ENCODE measurements at regions not wholly inside any gene's neighbourhood (a gene's known extent, or its start where the extent isn't known, plus 50 kb on each side); places are given as distances from the start of the nearest gene placed in this dataset.
"Not testable (repeated sequence)": the region's sequence is repeated elsewhere in the genome, so short reads cannot be mapped to it uniquely, and the experiment has no call there.

DNA sequence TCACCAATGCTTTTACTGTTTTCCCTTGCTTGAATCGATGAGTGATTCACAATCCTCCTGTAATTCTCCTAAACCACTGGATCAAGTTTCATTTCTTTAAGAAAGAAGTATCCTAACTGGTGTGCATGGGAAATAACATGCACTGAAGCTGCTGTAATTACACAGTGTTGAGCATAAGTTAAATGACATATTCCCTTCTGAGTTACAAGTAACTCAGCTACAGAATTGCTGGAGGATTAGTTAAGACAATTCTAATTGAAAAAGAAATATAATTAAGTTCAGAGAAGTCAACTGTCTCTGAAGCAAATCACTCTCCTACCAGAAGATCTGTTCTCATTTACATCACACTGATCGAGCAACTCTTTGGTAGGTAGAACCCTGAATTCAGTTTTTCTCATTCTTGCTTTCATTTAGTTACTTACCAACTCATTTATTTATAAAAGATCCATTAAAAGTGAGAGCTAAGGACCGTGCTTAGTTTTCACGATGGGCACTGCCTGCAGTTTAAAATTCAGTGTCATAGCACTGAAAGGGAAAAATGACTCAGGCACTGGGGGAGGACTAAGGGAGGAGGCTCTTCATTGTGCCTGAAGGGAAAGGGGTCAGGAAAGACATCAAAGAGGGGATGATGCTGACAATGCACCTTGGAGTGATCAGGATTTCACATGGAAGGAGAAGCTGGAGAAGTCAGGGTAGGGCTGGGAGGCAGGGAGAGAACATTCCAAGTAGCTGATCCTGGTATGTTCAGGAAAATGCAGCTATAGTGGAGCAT, 327.2 kb downstream of the EMP1 start:
- TF ChIP-seq, protein P1, sequence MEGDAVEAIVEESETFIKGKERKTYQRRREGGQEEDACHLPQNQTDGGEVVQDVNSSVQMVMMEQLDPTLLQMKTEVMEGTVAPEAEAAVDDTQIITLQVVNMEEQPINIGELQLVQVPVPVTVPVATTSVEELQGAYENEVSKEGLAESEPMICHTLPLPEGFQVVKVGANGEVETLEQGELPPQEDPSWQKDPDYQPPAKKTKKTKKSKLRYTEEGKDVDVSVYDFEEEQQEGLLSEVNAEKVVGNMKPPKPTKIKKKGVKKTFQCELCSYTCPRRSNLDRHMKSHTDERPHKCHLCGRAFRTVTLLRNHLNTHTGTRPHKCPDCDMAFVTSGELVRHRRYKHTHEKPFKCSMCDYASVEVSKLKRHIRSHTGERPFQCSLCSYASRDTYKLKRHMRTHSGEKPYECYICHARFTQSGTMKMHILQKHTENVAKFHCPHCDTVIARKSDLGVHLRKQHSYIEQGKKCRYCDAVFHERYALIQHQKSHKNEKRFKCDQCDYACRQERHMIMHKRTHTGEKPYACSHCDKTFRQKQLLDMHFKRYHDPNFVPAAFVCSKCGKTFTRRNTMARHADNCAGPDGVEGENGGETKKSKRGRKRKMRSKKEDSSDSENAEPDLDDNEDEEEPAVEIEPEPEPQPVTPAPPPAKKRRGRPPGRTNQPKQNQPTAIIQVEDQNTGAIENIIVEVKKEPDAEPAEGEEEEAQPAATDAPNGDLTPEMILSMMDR (IDR thresholded peaks at IDR 0.05; ENCODE audit: insufficient read depth, low read length, poor library complexity, severe bottlenecking), result no peak
- Histone ChIP-seq H3K27me3 (replicated peaks; ENCODE audit: control insufficient read depth, insufficient read depth, low read length) (no peaks in the 10 kb centered on the region), H3K36me3 (ENCODE audit: control insufficient read depth, insufficient read depth, low read length) (no peaks in the 10 kb centered on the region), H3K4me3 (replicated peaks; ENCODE audit: low read depth, low read length) (no peak overlapping the region)
- DNase-seq (ENCODE audit: extremely low read depth, insufficient read length), result no peak

- H3K27me3 ChIP-seq (replicated peaks; ENCODE audit: control insufficient read depth, insufficient read depth, low read length); H3K4me3 ChIP-seq (replicated peaks; ENCODE audit: low read depth, low read length); DNase-seq (ENCODE audit: extremely low read depth, insufficient read length); H3K36me3 ChIP-seq (ENCODE audit: control insufficient read depth, insufficient read depth, low read length): not testable (repeated sequence)
Measured at GRCh38 chr12:13518034-13518433, 321.5 kb downstream of the EMP1 start.

DNA sequence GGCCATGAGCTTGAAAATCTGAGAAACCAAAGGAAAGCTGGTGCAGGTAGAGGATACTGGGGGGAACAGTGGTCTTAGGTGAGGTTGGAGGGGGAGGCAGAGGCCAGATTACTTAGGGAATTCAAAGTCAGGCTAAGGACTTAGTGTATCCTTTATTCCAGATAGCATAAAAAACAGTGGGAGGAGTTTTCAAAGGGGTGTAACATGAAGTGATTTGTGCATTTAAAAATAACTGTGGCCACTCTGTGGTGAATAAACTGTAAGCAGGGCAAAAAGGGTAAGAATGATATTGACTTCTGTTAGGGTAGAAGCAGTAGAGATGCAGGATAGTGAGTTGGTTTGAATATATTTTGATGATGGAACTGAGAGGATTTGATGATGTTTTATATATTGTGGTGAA, 313.2 kb downstream of the EMP1 start:
- no peak for DNase-seq (ENCODE audit: extremely low read depth, insufficient read length)

DNA sequence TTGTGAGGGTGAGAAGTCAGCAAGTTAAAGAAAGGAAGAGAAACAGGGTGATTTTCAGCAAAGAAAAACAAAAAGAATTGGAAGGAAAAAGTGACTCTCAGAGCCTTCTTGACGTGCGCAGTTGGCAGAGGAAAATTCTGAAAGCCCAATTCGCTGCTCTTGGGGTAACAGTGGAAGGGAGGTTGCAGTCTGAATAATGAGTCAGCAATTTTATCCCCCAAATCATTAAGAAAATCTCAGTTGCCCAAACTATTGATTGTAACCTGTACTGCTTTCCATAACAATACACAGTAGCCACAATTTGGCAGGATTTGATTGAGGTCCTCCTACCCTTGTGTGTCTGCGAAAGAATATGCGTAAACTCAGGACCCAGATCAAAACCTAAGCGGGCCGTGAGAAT, 309.1 kb downstream of the EMP1 start:
- Histone ChIP-seq H3K27me3 (replicated peaks; ENCODE audit: control insufficient read depth, insufficient read depth, low read length) (no peaks in the 10 kb centered on the region), H3K36me3 (ENCODE audit: control insufficient read depth, insufficient read depth, low read length) (no peaks in the 10 kb centered on the region), H3K4me3 (replicated peaks; ENCODE audit: low read depth, low read length) (no peak overlapping the region)
- DNase-seq (ENCODE audit: extremely low read depth, insufficient read length), result no peak
- TF ChIP-seq, protein P1 (IDR thresholded peaks at IDR 0.05; ENCODE audit: insufficient read depth, low read length, poor library complexity, severe bottlenecking), result no peak

More for the DNA sequence above, 313.2 kb downstream of the EMP1 start:
- TF ChIP-seq, protein P1 (IDR thresholded peaks at IDR 0.05; ENCODE audit: insufficient read depth, low read length, poor library complexity, severe bottlenecking), result no peak
- Histone ChIP-seq H3K4me3 (replicated peaks; ENCODE audit: low read depth, low read length) (no peak overlapping the region), H3K36me3 (ENCODE audit: control insufficient read depth, insufficient read depth, low read length) (no peaks in the 10 kb centered on the region), H3K27me3 (replicated peaks; ENCODE audit: control insufficient read depth, insufficient read depth, low read length) (no peaks in the 10 kb centered on the region)

GRCh38 chr12:13505224-13505623, 308.7 kb downstream of the EMP1 start:
- Histone ChIP-seq H3K4me3 (replicated peaks; ENCODE audit: low read depth, low read length) (no peak overlapping the region), H3K36me3 (ENCODE audit: control insufficient read depth, insufficient read depth, low read length) (no peaks in the 10 kb centered on the region), H3K27me3 (replicated peaks; ENCODE audit: control insufficient read depth, insufficient read depth, low read length) (no peaks in the 10 kb centered on the region; the same call in 1 of the 2 replicates)
- TF ChIP-seq, protein P1 (IDR thresholded peaks at IDR 0.05; ENCODE audit: insufficient read depth, low read length, poor library complexity, severe bottlenecking), result no peak
- DNase-seq (ENCODE audit: extremely low read depth, insufficient read length), result no peak

- DNase-seq (ENCODE audit: extremely low read depth, insufficient read length), result no peak
- Histone ChIP-seq H3K4me3 (replicated peaks; ENCODE audit: low read depth, low read length) (no peak overlapping the region), H3K27me3 (replicated peaks; ENCODE audit: control insufficient read depth, insufficient read depth, low read length) (no peaks in the 10 kb centered on the region; the same call in 1 of the 2 replicates), H3K36me3 (ENCODE audit: control insufficient read depth, insufficient read depth, low read length) (no peaks in the 10 kb centered on the region)
- TF ChIP-seq, protein P1 (IDR thresholded peaks at IDR 0.05; ENCODE audit: insufficient read depth, low read length, poor library complexity, severe bottlenecking), result no peak
Measured at GRCh38 chr12:13504736-13505135, 308.2 kb downstream of the EMP1 start.

Measured in GM06990 (cell line).